ENCODE measurements at regions not wholly inside any gene's neighbourhood (a gene's known extent, or its start where the extent isn't known, plus 50 kb on each side); places are given as distances from the start of the nearest gene placed in this dataset.

GRCh38 chr3:66110840-66111239 is 72.1 kb upstream of the MAGI1 start:
- TF ChIP-seq, protein P1, sequence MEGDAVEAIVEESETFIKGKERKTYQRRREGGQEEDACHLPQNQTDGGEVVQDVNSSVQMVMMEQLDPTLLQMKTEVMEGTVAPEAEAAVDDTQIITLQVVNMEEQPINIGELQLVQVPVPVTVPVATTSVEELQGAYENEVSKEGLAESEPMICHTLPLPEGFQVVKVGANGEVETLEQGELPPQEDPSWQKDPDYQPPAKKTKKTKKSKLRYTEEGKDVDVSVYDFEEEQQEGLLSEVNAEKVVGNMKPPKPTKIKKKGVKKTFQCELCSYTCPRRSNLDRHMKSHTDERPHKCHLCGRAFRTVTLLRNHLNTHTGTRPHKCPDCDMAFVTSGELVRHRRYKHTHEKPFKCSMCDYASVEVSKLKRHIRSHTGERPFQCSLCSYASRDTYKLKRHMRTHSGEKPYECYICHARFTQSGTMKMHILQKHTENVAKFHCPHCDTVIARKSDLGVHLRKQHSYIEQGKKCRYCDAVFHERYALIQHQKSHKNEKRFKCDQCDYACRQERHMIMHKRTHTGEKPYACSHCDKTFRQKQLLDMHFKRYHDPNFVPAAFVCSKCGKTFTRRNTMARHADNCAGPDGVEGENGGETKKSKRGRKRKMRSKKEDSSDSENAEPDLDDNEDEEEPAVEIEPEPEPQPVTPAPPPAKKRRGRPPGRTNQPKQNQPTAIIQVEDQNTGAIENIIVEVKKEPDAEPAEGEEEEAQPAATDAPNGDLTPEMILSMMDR (IDR thresholded peaks at IDR 0.05; ENCODE audit: insufficient read depth, low read length, poor library complexity, severe bottlenecking), result no peak
- no peak for TF ChIP-seq EZH2phosphoT487 (conservative IDR thresholded peaks at IDR 0.05; ENCODE audit: low read length)

All from SU-DHL-6 (cell line).